HT1080 (cell line): ENCODE measurements at regions not wholly inside any gene's neighbourhood (a gene's known extent, or its start where the extent isn't known, plus 50 kb on each side); places are given as distances from the start of the nearest gene placed in this dataset.
A peak's percentile ranks its signal among the peaks of the same experiment; 100 is the strongest.

Source experiments
- DNase-seq: peaks from one replicate; pipeline ENCODE4 v3.0.0-alpha.2; 2015; ENCODE audit warnings: low read depth

- no peak for DNase-seq
These were observed 100.5 kb upstream of the NRP1 start for GRCh38 chr10:33434933-33435332.

- no peak for DNase-seq
These were observed 94.2 kb upstream of the NRP1 start for GRCh38 chr10:33428682-33429081.

GRCh38 chr10:33423154-33423529 lies 88.7 kb upstream of the NRP1 start:
- DNase-seq, result no peak

GRCh38 chr10:33422471-33423153 lies 88.1 kb upstream of the NRP1 start:
- no peak for DNase-seq

- peak; percentile 89 for DNase-seq
These were observed 87.5 kb upstream of the NRP1 start for GRCh38 chr10:33421789-33422462.

GRCh38 chr10:33419311-33419710 lies 84.8 kb upstream of the NRP1 start:
- DNase-seq, result no peak

GRCh38 chr10:33418301-33418700 lies 83.8 kb upstream of the NRP1 start:
- DNase-seq, result no peak

- no peak for DNase-seq
These were observed 82.2 kb upstream of the NRP1 start for GRCh38 chr10:33416691-33417090.

- DNase-seq, result no peak
These were observed 81.7 kb upstream of the NRP1 start for GRCh38 chr10:33416209-33416608.

- DNase-seq, result no peak
These were observed 80.4 kb upstream of the NRP1 start for GRCh38 chr10:33414841-33415240.

GRCh38 chr10:33412653-33413361 lies 78.3 kb upstream of the NRP1 start:
- peak; percentile 97 for DNase-seq

GRCh38 chr10:33412241-33412640 lies 77.8 kb upstream of the NRP1 start:
- DNase-seq, result no peak

GRCh38 chr10:33410860-33411234 lies 76.4 kb upstream of the NRP1 start:
- DNase-seq, result no peak

- peak; percentile 48 for DNase-seq
These were observed 75.8 kb upstream of the NRP1 start for GRCh38 chr10:33410096-33410859.

GRCh38 chr10:33406596-33406995 lies 72.1 kb upstream of the NRP1 start:
- no peak for DNase-seq

- no peak for DNase-seq
These were observed 68.0 kb upstream of the NRP1 start for GRCh38 chr10:33402220-33403073.

GRCh38 chr10:33401300-33401699 lies 66.8 kb upstream of the NRP1 start:
- no peak for DNase-seq

GRCh38 chr10:33398796-33399195 lies 64.3 kb upstream of the NRP1 start:
- DNase-seq, result no peak

GRCh38 chr10:33396938-33397337 lies 62.5 kb upstream of the NRP1 start:
- DNase-seq, result no peak

- no peak for DNase-seq
These were observed 61.8 kb upstream of the NRP1 start for GRCh38 chr10:33396279-33396678.

GRCh38 chr10:33395201-33395600 lies 60.7 kb upstream of the NRP1 start:
- DNase-seq, result no peak
